ENCODE measurements at regions not wholly inside any gene's neighbourhood (a gene's known extent, or its start where the extent isn't known, plus 50 kb on each side); places are given as distances from the start of the nearest gene placed in this dataset.
"Not testable (repeated sequence)": the region's sequence is repeated elsewhere in the genome, so short reads cannot be mapped to it uniquely, and the experiment has no call there.

- DNase-seq (ENCODE audit: insufficient read length, low spot score), result no peak
- no peak for TF ChIP-seq CTCF (IDR thresholded peaks at IDR 0.05; ENCODE audit: insufficient read depth, missing control alignments)
- no peak for FAIRE-seq
Measured at GRCh38 chr14:54258382-54258781, 138.4 kb upstream of the CDKN3 start.

- TF ChIP-seq CTCF (IDR thresholded peaks at IDR 0.05; ENCODE audit: insufficient read depth, missing control alignments), result no peak
- no peak for FAIRE-seq
- DNase-seq (ENCODE audit: insufficient read length, low spot score), result no peak
Measured at GRCh38 chr14:54259821-54260220, 137.0 kb upstream of the CDKN3 start.

GRCh38 chr14:54261283-54261682 is 135.5 kb upstream of the CDKN3 start:
- no peak for DNase-seq (ENCODE audit: insufficient read length, low spot score)

GRCh38 chr14:54266616-54267015 is 130.2 kb upstream of the CDKN3 start:
- not testable (repeated sequence) for FAIRE-seq; DNase-seq (ENCODE audit: insufficient read length, low spot score)

More at GRCh38 chr14:54261283-54261682, 135.5 kb upstream of the CDKN3 start:
- TF ChIP-seq CTCF (IDR thresholded peaks at IDR 0.05; ENCODE audit: insufficient read depth, missing control alignments), result no peak
- no peak for FAIRE-seq

- no peak for TF ChIP-seq CTCF (IDR thresholded peaks at IDR 0.05; ENCODE audit: insufficient read depth, missing control alignments)
- DNase-seq (ENCODE audit: insufficient read length, low spot score), result no peak
- FAIRE-seq, result no peak
Measured at GRCh38 chr14:54267172-54267571, 129.6 kb upstream of the CDKN3 start.

- DNase-seq (ENCODE audit: insufficient read length, low spot score), result no peak
- FAIRE-seq, result no peak
- no peak for TF ChIP-seq CTCF (IDR thresholded peaks at IDR 0.05; ENCODE audit: insufficient read depth, missing control alignments)
Measured at GRCh38 chr14:54275997-54276725, 120.6 kb upstream of the CDKN3 start.

- DNase-seq (ENCODE audit: insufficient read length, low spot score), result no peak
- no peak for TF ChIP-seq CTCF (IDR thresholded peaks at IDR 0.05; ENCODE audit: insufficient read depth, missing control alignments)
- no peak for FAIRE-seq
Measured at GRCh38 chr14:54278087-54278486, 118.7 kb upstream of the CDKN3 start.

Measured in D721Med (cell line).